ENCODE measurements at regions not wholly inside any gene's neighbourhood (a gene's known extent, or its start where the extent isn't known, plus 50 kb on each side); places are given as distances from the start of the nearest gene placed in this dataset.

GRCh38 chr1:221018414-221018813, 139.2 kb downstream of the HLX start:
- dilution Hi-C loops (cut with MboI; ENCODE audit: extremely low pct_ligation_motif_present, low sequenced_read_pairs) = no loop called here
- FAIRE-seq (no peak), DNase-seq (ENCODE audit: low read depth, low spot score) (no peak)
- Histone ChIP-seq H3K9me3 (ENCODE audit: control insufficient read depth, low read depth, low read length) (no peaks in the 10 kb centered on the region), H2AFZ (ENCODE audit: control insufficient read depth, low read length) (no peak overlapping the region), H3K27ac (ENCODE audit: control insufficient read depth, insufficient read depth, low read length) (no peak overlapping the region), H3K27me3 (ENCODE audit: control insufficient read depth, extremely low read depth, insufficient read depth, low read length) (no peaks in the 10 kb centered on the region), H3K79me2 (ENCODE audit: control insufficient read depth, insufficient read depth, low read length) (no peaks in the 10 kb centered on the region), H3K9ac (ENCODE audit: control insufficient read depth, extremely low read depth, insufficient read depth, low read length) (no peak overlapping the region), H3K4me1 (ENCODE audit: control insufficient read depth, extremely low read depth, insufficient read depth, low read length) (no peaks in the 10 kb centered on the region), H3K9me1 (ENCODE audit: control insufficient read depth, extremely low read depth, insufficient read depth, low read length) (no peaks in the 10 kb centered on the region), H4K20me1 (ENCODE audit: control insufficient read depth, extremely low read depth, insufficient read depth, low read length) (no peaks in the 10 kb centered on the region), H3K4me3 (ENCODE audit: control insufficient read depth in 2 of 3, extremely low read depth in 1 of 3, insufficient read depth in 2 of 3, low read depth in 1 of 3, low read length in 3 of 3) (no peak overlapping the region), H3K36me3 (ENCODE audit: control insufficient read depth in 2 of 2, extremely low read depth in 1 of 2, insufficient read depth in 2 of 2, low read length in 2 of 2) (no peaks in the 10 kb centered on the region), H3K4me2 (ENCODE audit: control insufficient read depth, extremely low read depth, insufficient read depth, low read depth, low read length) (no peak overlapping the region)
- TF ChIP-seq CTCF (optimal IDR thresholded peaks at IDR 0.05 in 1 of 3, IDR thresholded peaks at IDR 0.05 in 1 of 3, conservative IDR thresholded peaks at IDR 0.05 in 1 of 3; ENCODE audit: extremely low read depth in 1 of 3, insufficient read depth in 2 of 3, low read length in 3 of 3) = no peak
- TF ChIP-seq EZH2 (IDR thresholded peaks at IDR 0.05; ENCODE audit: low read length) = no peak

DNA sequence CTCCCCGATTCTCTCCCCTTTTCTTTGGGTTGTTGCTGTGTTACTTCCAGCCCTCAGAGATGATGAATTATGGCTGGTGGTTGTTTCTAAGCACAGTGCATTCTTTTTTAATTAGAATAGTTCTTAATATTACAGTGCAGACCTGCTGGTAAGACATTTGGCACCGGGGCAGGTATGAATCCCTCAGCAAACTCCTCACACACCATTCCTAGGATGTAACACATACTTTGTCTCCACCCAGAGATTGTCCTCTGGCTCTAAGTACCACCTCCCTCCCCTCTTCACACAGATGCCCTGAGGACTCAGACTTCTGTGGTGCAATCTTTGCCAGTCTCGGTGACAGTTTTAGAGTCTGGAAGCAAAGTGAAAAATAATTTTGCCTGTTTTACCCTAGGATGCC, 143.1 kb downstream of the HLX start:
- Histone ChIP-seq H3K4me1 (ENCODE audit: control insufficient read depth, extremely low read depth, insufficient read depth, low read length) (no peaks in the 10 kb centered on the region), H3K9me3 (ENCODE audit: control insufficient read depth, low read depth, low read length) (no peaks in the 10 kb centered on the region), H3K9ac (ENCODE audit: control insufficient read depth, extremely low read depth, insufficient read depth, low read length) (no peak overlapping the region), H3K27ac (ENCODE audit: control insufficient read depth, insufficient read depth, low read length) (no peak overlapping the region), H3K4me3 (ENCODE audit: control insufficient read depth in 2 of 3, extremely low read depth in 1 of 3, insufficient read depth in 2 of 3, low read depth in 1 of 3, low read length in 3 of 3) (no peak overlapping the region), H4K20me1 (ENCODE audit: control insufficient read depth, extremely low read depth, insufficient read depth, low read length) (no peaks in the 10 kb centered on the region), H3K79me2 (ENCODE audit: control insufficient read depth, insufficient read depth, low read length) (no peaks in the 10 kb centered on the region), H3K27me3 (ENCODE audit: control insufficient read depth, extremely low read depth, insufficient read depth, low read length) (no peaks in the 10 kb centered on the region), H3K36me3 (ENCODE audit: control insufficient read depth in 2 of 2, extremely low read depth in 1 of 2, insufficient read depth in 2 of 2, low read length in 2 of 2) (no peaks in the 10 kb centered on the region), H3K9me1 (ENCODE audit: control insufficient read depth, extremely low read depth, insufficient read depth, low read length) (no peaks in the 10 kb centered on the region), H3K4me2 (ENCODE audit: control insufficient read depth, extremely low read depth, insufficient read depth, low read depth, low read length) (no peak overlapping the region), H2AFZ (ENCODE audit: control insufficient read depth, low read length) (no peak overlapping the region)
- dilution Hi-C loops (cut with MboI; ENCODE audit: extremely low pct_ligation_motif_present, low sequenced_read_pairs) = no loop called here
- DNase-seq (ENCODE audit: low read depth, low spot score) (no peak), FAIRE-seq (no peak)
- TF ChIP-seq CTCF (optimal IDR thresholded peaks at IDR 0.05 in 1 of 3, IDR thresholded peaks at IDR 0.05 in 1 of 3, conservative IDR thresholded peaks at IDR 0.05 in 1 of 3; ENCODE audit: extremely low read depth in 1 of 3, insufficient read depth in 2 of 3, low read length in 3 of 3) (no peak), EZH2 (IDR thresholded peaks at IDR 0.05; ENCODE audit: low read length) (no peak)
